Stomach (tissue), 8 donors: ENCODE measurements at regions not wholly inside any gene's neighbourhood (a gene's known extent, or its start where the extent isn't known, plus 50 kb on each side); places are given as distances from the start of the nearest gene placed in this dataset.
"Not testable (repeated sequence)": the region's sequence is repeated elsewhere in the genome, so short reads cannot be mapped to it uniquely, and the experiment has no call there.

Source experiments
- DNase-seq, 2 donors: peaks; one replicate each; pipeline versions ENCODE4 v3.0.0 to v3.0.0-alpha.2; 2013 to 2019
- H3K27ac ChIP-seq, 5 donors: fragments of 200-600 bp in 4 of 5; sonication (generic) in 4 of 5; one replicate each; pipeline ENCODE4 v1.5.1; 2013 to 2019; ENCODE audit warnings: mild to moderate bottlenecking in 1 of 5, moderate library complexity in 1 of 5
- H3K27me3 ChIP-seq, 3 donors: fragments of 200-600 bp; sonication (generic); one replicate each; pipeline ENCODE4 v1.5.1; 2017 to 2019; ENCODE audit warnings: mixed run types in 1 of 3
- H3K36me3 ChIP-seq, 4 donors: fragments of 200-600 bp; sonication (generic); 1 replicate in 3 of 4; 2 replicates in 1 of 4; pipeline ENCODE4 v1.5.1; 2016 to 2019
- H3K4me1 ChIP-seq, 4 donors: fragments of 200-600 bp; sonication (generic); one replicate each; pipeline ENCODE4 v1.5.1; 2016 to 2019
- H3K4me3 ChIP-seq, 4 donors: fragments of 200-600 bp; sonication (generic) in 3 of 4; one replicate each; pipeline ENCODE4 v1.5.1; 2016 to 2019; ENCODE audit warnings: mild to moderate bottlenecking in 1 of 4
- H3K9me3 ChIP-seq, 4 donors: fragments of 200-600 bp; sonication (generic); one replicate each; pipeline ENCODE4 v1.5.1; 2016 to 2019
- EP300 ChIP-seq: sonication (generic); formaldehyde crosslinking; IDR thresholded peaks from one replicate; pipeline ENCODE4 v1.6.1; 2017; ENCODE audit warnings: antibody characterized with exemption
- POLR2A ChIP-seq, 4 donors: fragments of 450-650 bp; IDR thresholded peaks; one replicate each; pipeline ENCODE4 v1.6.1; 2016; ENCODE audit warnings: antibody characterized with exemption in 4 of 4, control low read depth in 2 of 4, mild to moderate bottlenecking in 1 of 4, moderate library complexity in 1 of 4
- POLR2AphosphoS5 ChIP-seq, 3 donors: sonication (generic); formaldehyde crosslinking; IDR thresholded peaks; one replicate each; pipeline ENCODE4 v1.6.1; 2016; ENCODE audit warnings: antibody characterized with exemption in 3 of 3
- WGBS, 5 donors: extraction: QIAGEN DNeasy Blood & Tissue Kit in 3 of 5; methylation state at CpG; one replicate each; pipeline versions ENCODE4 v1.1.5 to v1.1.7; 2013 to 2018; 5-methylcytosine and 5-hydroxymethylcytosine counted together
- intact Hi-C: fragments of 100-400 bp; cut with DNase I; formaldehyde crosslinking; loops from one replicate; pipeline ENCODE4 v1.15.1; 2023; ENCODE audit warnings: low total_unique reads
- TF ChIP-seq, protein P1 (sequence below), 7 experiments: fragments of 450-650 bp in 4 of 7; fragments of 200-600 bp in 3 of 7; sonication (generic) in 3 of 7; IDR thresholded peaks; one replicate each; pipeline ENCODE4 v1.5.1; 2016 to 2019; ENCODE audit warnings: antibody characterized with exemption in 7 of 7, control low read depth in 2 of 7, mild to moderate bottlenecking in 1 of 7
- donor health status: healthy with polysubstance abuse.
- donor health status: Bipolar disorder and iron deficiency.
- donor health status: healthy.

DNA sequence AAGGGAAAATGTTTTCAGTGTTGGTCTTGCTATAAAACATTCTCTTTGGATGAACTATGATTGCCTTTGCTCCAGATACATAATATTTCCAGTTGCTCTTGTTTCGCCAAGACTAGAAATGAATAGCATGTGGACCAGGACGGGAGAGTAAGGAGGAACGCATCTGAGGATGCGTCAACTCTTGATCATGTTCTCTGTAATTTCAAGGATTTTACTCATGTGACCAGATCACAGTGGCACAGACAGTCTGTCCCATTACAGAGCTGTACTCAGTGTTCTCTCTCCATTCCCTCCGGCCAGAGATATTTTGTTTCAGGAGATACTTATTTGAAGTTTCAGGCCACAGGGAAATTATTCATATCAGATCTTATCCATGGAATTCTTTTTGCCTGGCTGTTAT, 266.6 kb downstream of the MID1IP1 start:
- no peak overlapping the region for H3K27ac ChIP-seq
- 89 to 100% (median 98%) methylated on average over 5 of the region's 5 CpGs for WGBS, 5 donors
- H3K27me3 ChIP-seq, result peaks cover 0 to 8% (median 0%) of the 10 kb centered on the region in 3 donors
- H3K4me1 ChIP-seq, result no peaks in the 10 kb centered on the region
- H3K36me3 ChIP-seq, result no peaks in the 10 kb centered on the region
- DNase-seq, result no peak
- intact Hi-C loops, result no loop called here
- TF ChIP-seq, protein P1, sequence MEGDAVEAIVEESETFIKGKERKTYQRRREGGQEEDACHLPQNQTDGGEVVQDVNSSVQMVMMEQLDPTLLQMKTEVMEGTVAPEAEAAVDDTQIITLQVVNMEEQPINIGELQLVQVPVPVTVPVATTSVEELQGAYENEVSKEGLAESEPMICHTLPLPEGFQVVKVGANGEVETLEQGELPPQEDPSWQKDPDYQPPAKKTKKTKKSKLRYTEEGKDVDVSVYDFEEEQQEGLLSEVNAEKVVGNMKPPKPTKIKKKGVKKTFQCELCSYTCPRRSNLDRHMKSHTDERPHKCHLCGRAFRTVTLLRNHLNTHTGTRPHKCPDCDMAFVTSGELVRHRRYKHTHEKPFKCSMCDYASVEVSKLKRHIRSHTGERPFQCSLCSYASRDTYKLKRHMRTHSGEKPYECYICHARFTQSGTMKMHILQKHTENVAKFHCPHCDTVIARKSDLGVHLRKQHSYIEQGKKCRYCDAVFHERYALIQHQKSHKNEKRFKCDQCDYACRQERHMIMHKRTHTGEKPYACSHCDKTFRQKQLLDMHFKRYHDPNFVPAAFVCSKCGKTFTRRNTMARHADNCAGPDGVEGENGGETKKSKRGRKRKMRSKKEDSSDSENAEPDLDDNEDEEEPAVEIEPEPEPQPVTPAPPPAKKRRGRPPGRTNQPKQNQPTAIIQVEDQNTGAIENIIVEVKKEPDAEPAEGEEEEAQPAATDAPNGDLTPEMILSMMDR (IDR thresholded peaks at IDR 0.05), result no peak
- no peak for TF ChIP-seq POLR2A (IDR thresholded peaks at IDR 0.05)
- TF ChIP-seq POLR2AphosphoS5 (IDR thresholded peaks at IDR 0.05), result no peak
- TF ChIP-seq EP300, result no peak
- no peak overlapping the region for H3K4me3 ChIP-seq
- peaks cover 0 to 9% (median 3%) of the 10 kb centered on the region in 4 donors for H3K9me3 ChIP-seq

DNA sequence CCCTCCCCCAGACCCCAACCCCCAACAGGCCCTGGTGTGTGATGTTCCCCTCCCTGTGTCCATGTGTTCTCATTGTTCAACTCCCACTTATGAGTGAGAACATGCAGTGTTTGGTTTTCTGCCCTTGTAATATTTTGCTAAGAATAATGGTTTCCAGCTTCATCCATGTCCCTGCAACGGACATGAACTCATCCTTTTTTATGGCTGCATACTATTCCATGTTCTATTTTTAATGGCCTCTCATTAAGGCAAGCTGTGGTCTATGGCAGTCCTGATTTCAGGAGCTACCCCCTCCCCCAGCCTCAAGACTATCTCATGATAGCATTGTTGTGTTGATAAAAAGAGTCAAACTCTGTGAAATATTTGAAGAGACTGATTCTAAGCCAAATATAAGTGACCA, 267.4 kb downstream of the MID1IP1 start:
- H3K9me3 ChIP-seq, DNase-seq, H3K27me3 ChIP-seq, H3K27ac ChIP-seq, H3K4me3 ChIP-seq, H3K36me3 ChIP-seq, intact Hi-C loops, H3K4me1 ChIP-seq: not testable (repeated sequence)
- 80 to 94% (median 83%) methylated on average over 1 of the region's 1 CpG for WGBS, 5 donors

DNA sequence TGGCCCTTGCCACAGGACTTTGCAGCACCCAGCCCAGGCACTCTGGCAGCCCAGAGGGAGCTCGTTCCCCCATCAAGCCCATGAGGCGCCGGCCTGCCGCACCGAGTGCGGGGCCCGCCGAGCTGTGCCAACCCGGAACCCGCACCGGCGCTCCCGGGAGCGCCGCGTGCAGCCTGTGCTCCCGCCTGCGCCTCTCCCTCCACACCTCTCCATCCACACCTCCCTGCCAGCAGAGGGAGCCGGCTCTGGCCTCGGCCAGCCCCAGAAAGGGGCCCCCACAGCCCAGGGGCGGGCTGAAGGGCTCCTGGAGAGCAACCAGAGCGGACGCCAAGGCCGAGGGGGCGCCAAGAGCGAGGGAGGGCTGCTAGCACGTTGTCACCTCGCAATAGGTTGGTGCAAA, 268.8 kb downstream of the MID1IP1 start:
- Histone ChIP-seq H3K9me3 (peaks cover 0 to 9% (median 3%) of the 10 kb centered on the region in 4 donors), H3K4me1 (no peaks in the 10 kb centered on the region), H3K27ac (no peak overlapping the region), H3K27me3 (peaks cover 0 to 8% (median 6%) of the 10 kb centered on the region in 3 donors), H3K4me3 (no peak overlapping the region), H3K36me3 (no peaks in the 10 kb centered on the region)
- intact Hi-C loops, result no loop called here
- no peak for DNase-seq
- TF ChIP-seq, protein P1 (IDR thresholded peaks at IDR 0.05), result no peak
- TF ChIP-seq EP300, result no peak
- WGBS, 5 donors, result 71 to 96% (median 94%) methylated on average over 8 to 28 of the region's 28 CpGs

DNA sequence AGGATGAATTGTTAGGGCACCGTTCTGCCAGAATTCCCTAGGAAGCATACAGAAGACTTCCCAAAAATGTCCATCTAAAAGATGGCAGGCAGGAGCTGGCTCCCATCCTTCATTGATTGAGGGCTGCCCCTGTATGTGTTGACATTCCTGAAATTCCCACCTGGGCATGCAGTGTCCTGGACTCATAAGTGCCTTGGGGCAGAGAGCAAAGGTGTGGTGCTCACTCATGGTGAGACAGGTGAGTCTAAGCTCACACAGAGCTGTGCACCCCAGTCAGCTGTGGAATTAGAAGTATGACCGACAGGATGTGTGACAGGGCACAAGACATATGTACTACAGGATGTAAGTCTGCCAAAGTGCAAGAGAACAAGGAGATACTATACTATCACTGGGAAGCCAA, 271.9 kb downstream of the MID1IP1 start:
- H3K4me1 ChIP-seq, result no peaks in the 10 kb centered on the region
- no peak overlapping the region for H3K4me3 ChIP-seq
- H3K27ac ChIP-seq, result no peak overlapping the region
- DNase-seq, result no peak
- TF ChIP-seq POLR2AphosphoS5 (IDR thresholded peaks at IDR 0.05), result no peak
- TF ChIP-seq, protein P1 (IDR thresholded peaks at IDR 0.05), result no peak
- TF ChIP-seq POLR2A (IDR thresholded peaks at IDR 0.05), result no peak
- no peak for TF ChIP-seq EP300
- peaks cover 0 to 6% (median 5%) of the 10 kb centered on the region in 3 donors for H3K27me3 ChIP-seq
- WGBS, 5 donors, result 78 to 93% (median 81%) methylated on average over 2 of the region's 2 CpGs
- intact Hi-C loops, result no loop called here
- peaks cover 0 to 17% (median 4%) of the 10 kb centered on the region in 4 donors for H3K9me3 ChIP-seq
- H3K36me3 ChIP-seq, result no peaks in the 10 kb centered on the region

DNA sequence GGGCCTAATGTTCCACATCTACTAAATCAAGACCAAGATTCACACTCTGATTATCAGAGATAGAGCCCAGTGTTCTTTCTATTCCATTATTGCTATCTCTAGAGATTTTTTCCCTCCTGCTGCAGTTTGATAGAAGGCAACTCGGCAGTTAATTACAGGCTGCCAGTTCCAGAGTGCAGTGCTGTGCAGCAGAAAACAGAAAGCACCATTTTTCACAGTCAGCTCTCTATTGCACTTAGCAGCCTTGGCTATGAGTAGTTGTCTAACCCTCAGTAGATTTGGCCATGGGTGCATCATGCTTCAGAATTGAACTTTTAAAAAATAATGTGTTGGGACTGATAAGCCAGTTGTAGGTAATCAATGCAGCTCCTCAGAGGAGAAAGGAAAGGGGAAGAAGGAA, 295.3 kb downstream of the MID1IP1 start:
- intact Hi-C loops, result no loop called here
- H3K4me1 ChIP-seq, result no peaks in the 10 kb centered on the region
- no peak for TF ChIP-seq EP300
- no peak for TF ChIP-seq POLR2A (IDR thresholded peaks at IDR 0.05)
- no peak for TF ChIP-seq POLR2AphosphoS5 (IDR thresholded peaks at IDR 0.05)
- TF ChIP-seq, protein P1 (IDR thresholded peaks at IDR 0.05), result no peak
- no peak for DNase-seq
- no peaks in the 10 kb centered on the region for H3K27me3 ChIP-seq
- no peaks in the 10 kb centered on the region for H3K36me3 ChIP-seq
- WGBS, 5 donors, result 26 to 64% (median 46%) methylated on average over 1 of the region's 1 CpG
- peaks cover 0 to 15% (median 2%) of the 10 kb centered on the region in 4 donors for H3K9me3 ChIP-seq
- no peak overlapping the region for H3K4me3 ChIP-seq
- no peak overlapping the region for H3K27ac ChIP-seq
